ENCODE measurements at regions not wholly inside any gene's neighbourhood (a gene's known extent, or its start where the extent isn't known, plus 50 kb on each side); places are given as distances from the start of the nearest gene placed in this dataset.

DNA sequence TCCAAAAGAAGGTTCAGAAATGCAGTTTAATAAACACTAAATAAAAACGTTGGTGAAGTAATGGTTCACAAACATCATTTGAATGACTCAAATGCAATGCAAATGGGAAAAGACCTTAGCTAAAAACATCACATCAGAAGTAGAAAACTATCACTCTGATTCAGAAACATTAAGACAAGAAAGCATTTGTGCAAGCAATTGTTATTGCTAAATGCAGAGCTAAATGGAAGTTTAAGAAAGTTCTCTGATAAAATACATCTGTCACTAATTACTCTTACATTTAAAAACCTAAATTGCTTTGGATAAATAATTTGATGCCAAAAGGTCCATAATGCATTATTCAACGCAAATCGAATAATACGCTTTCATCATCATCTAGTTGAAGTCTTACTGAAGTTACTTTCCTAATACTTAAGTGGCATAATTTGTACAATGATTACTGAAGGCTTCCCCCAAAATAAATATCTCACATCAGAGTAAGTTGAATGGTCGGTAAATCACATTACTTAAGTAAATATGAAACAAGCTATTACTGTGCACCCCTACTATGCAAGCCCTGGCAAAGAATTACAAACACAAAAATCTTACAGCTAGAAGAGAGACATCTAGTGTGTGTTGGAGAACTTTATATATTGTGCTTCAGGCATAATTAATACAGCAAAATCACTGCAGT lies 105.7 kb upstream of the KCTD1 start:
- Mint-ChIP-seq H3K4me1 (peaks cover 41% of the 10 kb centered on the region), H3K27me3 (ENCODE audit: low read depth, poor library complexity) (peaks cover 51% of the 10 kb centered on the region), H3K36me3 (ENCODE audit: low read depth) (no peaks in the 10 kb centered on the region), H3K4me3 (no peak overlapping the region), H3K27ac (no peak overlapping the region), H3K9me3 (no peaks in the 10 kb centered on the region)
- TF ChIP-seq, protein P1, sequence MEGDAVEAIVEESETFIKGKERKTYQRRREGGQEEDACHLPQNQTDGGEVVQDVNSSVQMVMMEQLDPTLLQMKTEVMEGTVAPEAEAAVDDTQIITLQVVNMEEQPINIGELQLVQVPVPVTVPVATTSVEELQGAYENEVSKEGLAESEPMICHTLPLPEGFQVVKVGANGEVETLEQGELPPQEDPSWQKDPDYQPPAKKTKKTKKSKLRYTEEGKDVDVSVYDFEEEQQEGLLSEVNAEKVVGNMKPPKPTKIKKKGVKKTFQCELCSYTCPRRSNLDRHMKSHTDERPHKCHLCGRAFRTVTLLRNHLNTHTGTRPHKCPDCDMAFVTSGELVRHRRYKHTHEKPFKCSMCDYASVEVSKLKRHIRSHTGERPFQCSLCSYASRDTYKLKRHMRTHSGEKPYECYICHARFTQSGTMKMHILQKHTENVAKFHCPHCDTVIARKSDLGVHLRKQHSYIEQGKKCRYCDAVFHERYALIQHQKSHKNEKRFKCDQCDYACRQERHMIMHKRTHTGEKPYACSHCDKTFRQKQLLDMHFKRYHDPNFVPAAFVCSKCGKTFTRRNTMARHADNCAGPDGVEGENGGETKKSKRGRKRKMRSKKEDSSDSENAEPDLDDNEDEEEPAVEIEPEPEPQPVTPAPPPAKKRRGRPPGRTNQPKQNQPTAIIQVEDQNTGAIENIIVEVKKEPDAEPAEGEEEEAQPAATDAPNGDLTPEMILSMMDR (IDR thresholded peaks at IDR 0.05): no peak
- DNase-seq: no peak

DNA sequence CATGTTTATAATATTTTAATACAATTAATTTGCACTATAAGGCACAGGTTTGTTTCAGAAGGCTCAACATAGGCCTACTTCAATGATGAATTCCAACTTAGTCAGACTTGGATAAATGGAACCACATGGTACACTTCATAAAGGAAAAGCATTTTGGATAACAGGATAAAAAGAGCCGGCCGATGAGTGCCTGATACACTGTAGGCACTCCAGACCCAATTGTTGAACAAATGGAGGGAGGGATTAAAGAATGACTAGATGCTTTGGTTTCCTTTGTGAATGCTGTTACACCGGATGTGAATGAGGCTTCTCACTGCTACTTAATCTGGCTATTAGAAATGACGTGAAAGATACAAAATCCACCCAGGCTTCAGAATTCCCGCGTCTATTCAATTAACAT lies 104.1 kb upstream of the KCTD1 start:
- TF ChIP-seq, protein P1 (IDR thresholded peaks at IDR 0.05): no peak
- no peaks in the 10 kb centered on the region for H3K9me3 Mint-ChIP-seq
- DNase-seq: no peak
- peaks cover 51% of the 10 kb centered on the region for H3K27me3 Mint-ChIP-seq (ENCODE audit: low read depth, poor library complexity)
- H3K4me1 Mint-ChIP-seq: peaks cover 26% of the 10 kb centered on the region
- no peak overlapping the region for H3K27ac Mint-ChIP-seq
- H3K36me3 Mint-ChIP-seq (ENCODE audit: low read depth): no peaks in the 10 kb centered on the region
- H3K4me3 Mint-ChIP-seq: no peak overlapping the region

DNA sequence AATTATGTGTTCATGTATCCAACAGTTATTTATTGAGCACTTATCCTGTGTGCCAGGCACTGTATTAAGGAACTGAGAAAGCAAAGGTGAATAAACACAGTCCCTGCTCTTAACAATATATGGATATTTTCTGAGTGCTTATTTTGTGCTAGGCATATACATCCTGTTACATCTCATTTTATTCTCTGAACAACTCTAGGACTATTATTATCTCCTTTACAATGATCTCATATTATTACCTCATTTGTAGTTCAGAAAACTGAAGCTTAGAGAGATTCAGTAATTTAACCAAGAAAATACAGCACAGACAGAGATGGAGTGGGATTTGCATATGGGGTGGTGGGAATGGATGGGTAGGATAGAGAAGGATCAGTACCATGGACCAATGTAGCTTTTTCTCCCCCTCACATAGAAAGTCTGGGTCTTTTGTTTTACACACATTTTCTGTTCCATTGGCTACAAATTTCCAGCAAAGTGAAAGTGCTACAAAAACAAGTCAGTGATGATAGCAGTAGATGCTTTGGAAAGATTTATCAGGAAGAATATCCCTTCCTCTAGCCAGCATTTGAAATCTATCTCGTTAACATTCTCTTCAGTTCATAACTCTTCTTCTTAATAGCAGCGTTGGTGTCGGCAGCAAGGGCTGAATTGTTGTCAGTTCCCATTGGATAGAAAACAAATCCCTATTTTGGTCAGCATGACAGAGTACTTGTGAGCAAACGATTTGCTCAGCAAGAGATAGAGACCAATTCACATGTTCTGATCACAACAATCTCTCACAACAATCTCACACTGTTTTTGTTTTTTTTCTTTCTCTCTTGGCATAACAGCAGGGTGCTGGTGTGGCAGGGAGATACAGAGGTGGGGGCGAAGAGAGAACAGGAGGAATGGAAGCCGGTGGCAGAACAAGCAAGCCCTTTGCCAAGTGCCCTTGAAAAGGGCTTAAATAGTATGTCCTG lies 102.2 kb upstream of the KCTD1 start:
- Mint-ChIP-seq H3K27me3 (ENCODE audit: low read depth, poor library complexity) (peaks cover 45% of the 10 kb centered on the region), H3K9me3 (no peaks in the 10 kb centered on the region), H3K4me3 (no peak overlapping the region), H3K27ac (no peak overlapping the region), H3K4me1 (peaks cover 20% of the 10 kb centered on the region), H3K36me3 (ENCODE audit: low read depth) (no peaks in the 10 kb centered on the region)
- DNase-seq: no peak
- TF ChIP-seq, protein P1 (IDR thresholded peaks at IDR 0.05): no peak

DNA sequence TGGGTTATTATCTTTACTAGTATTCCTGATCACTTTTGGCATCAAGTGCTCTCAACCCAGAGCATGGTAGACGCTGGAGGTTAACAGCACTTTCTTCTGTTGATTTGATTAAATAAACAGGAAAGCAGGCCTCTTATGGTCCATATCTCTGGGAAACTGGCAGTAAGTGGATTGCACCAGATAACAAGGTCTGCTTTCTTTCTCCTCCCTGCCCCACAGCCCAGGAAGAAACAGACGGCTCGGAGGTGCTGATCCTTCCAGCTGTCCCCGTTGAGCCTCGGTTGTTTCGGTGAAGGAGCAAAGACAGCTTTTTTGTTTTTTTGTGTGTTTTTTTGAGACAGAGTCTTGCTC lies 100.8 kb upstream of the KCTD1 start:
- DNase-seq: no peak
- TF ChIP-seq, protein P1 (IDR thresholded peaks at IDR 0.05): no peak
- peaks cover 15% of the 10 kb centered on the region for H3K4me1 Mint-ChIP-seq
- no peaks in the 10 kb centered on the region for H3K36me3 Mint-ChIP-seq (ENCODE audit: low read depth)
- H3K27ac Mint-ChIP-seq: no peak overlapping the region
- H3K27me3 Mint-ChIP-seq (ENCODE audit: low read depth, poor library complexity): peaks cover 32% of the 10 kb centered on the region
- no peak overlapping the region for H3K4me3 Mint-ChIP-seq
- H3K9me3 Mint-ChIP-seq: no peaks in the 10 kb centered on the region

DNA sequence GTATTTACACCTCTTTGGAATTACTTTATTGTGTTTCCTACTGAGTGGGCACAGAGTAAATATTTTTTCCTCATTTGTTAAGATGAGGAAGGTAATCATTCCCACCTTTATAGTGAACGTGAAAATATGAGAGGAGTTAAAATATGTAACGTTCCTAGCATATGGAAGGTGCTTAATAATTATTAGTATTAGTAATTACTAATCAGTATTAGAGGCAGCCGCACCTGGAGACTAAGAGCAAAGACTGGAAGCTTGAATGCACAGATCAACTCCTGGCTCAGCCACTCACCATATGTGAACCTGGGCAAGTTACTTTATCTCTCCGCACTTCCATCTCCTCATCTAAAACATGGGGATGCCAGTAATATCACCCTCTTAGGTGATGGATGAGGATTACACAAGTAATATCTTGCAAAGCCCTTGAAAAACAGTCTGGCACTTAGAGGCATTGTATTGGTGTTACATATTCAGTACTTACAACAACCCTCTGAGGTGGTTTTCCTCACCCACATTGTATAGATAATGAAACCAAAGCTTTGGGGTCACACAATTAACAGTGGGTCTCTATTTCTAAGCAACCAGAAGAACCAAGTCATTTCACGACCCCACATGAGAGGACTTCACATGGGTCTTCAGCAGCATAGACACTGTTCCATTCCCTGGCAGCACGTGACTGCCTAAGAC lies 100.3 kb upstream of the KCTD1 start:
- no peak overlapping the region for H3K27ac Mint-ChIP-seq
- TF ChIP-seq, protein P1 (IDR thresholded peaks at IDR 0.05): no peak
- no peaks in the 10 kb centered on the region for H3K9me3 Mint-ChIP-seq
- H3K27me3 Mint-ChIP-seq (ENCODE audit: low read depth, poor library complexity): peaks cover 31% of the 10 kb centered on the region
- DNase-seq: no peak
- H3K36me3 Mint-ChIP-seq (ENCODE audit: low read depth): no peaks in the 10 kb centered on the region
- H3K4me1 Mint-ChIP-seq: peaks cover 18% of the 10 kb centered on the region
- H3K4me3 Mint-ChIP-seq: no peak overlapping the region

Measured in nephron progenitor cell (in vitro differentiated cells).